ENCODE measurements at regions not wholly inside any gene's neighbourhood (a gene's known extent, or its start where the extent isn't known, plus 50 kb on each side); places are given as distances from the start of the nearest gene placed in this dataset.

DNA sequence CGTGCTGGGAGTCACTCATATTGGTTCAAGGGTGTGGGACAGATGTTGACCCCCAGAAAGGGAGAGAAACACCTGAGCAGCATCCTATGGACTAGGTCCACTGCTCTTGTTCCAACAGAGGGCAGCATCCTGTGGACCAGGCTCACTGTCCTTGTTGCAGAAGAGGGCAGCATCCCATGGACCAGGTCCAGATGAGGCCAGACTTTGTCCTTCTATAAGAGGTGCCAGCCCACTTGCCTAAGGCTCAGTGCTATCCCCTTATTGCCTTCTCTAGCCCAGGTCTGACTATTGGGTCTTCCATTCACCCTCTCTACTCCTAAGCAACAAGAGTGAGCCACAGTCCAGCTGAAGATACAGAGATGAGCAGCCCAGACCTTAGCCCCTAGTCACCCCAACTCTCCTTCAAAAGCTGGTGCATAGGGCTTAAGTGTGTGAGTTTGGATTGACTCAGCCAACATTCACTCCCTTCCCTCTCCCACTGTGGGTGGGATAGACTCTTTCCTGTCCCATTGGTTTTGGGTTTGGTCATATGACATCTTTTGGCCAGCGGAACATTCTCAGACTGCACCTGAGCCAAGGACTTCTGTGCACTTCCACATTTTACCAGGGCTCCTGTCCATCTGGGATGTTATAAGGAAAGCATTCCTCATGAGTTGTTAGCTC, 132.4 kb upstream of the GPC1 start:
- no peak for FAIRE-seq
- no peak overlapping the region for H3K27ac Mint-ChIP-seq (ENCODE audit: unreplicated experiment)
- Histone ChIP-seq H3K4me1 (ENCODE audit: insufficient read depth, low read length) (peaks cover 14% of the 10 kb centered on the region), H4K20me1 (ENCODE audit: insufficient read depth, low read length) (no peaks in the 10 kb centered on the region), H3K27ac (ENCODE audit: low read depth, low read length) (no peak overlapping the region), H2AFZ (ENCODE audit: low read depth, low read length) (no peak overlapping the region), H3K79me2 (ENCODE audit: insufficient read depth, low read length) (no peaks in the 10 kb centered on the region), H3K4me3 (ENCODE audit: insufficient read depth, low read depth, low read length) (no peak overlapping the region), H3K9ac (ENCODE audit: low read length) (no peak overlapping the region), H3K27me3 (ENCODE audit: insufficient read depth, low read length) (no peaks in the 10 kb centered on the region), H3K4me2 (ENCODE audit: low read length) (no peak overlapping the region), H3K36me3 (ENCODE audit: insufficient read depth, low read length) (no peaks in the 10 kb centered on the region), H3K9me3 (ENCODE audit: insufficient read depth, low read depth, low read length) (no peaks in the 10 kb centered on the region)
- no peak for DNase-seq (ENCODE audit: low read depth)
- H3K27me3 Mint-ChIP-seq (ENCODE audit: low read depth, unreplicated experiment): peaks cover 18% of the 10 kb centered on the region
- H3K9me3 Mint-ChIP-seq (ENCODE audit: unreplicated experiment): peaks cover 5% of the 10 kb centered on the region
- TF ChIP-seq, protein P1, sequence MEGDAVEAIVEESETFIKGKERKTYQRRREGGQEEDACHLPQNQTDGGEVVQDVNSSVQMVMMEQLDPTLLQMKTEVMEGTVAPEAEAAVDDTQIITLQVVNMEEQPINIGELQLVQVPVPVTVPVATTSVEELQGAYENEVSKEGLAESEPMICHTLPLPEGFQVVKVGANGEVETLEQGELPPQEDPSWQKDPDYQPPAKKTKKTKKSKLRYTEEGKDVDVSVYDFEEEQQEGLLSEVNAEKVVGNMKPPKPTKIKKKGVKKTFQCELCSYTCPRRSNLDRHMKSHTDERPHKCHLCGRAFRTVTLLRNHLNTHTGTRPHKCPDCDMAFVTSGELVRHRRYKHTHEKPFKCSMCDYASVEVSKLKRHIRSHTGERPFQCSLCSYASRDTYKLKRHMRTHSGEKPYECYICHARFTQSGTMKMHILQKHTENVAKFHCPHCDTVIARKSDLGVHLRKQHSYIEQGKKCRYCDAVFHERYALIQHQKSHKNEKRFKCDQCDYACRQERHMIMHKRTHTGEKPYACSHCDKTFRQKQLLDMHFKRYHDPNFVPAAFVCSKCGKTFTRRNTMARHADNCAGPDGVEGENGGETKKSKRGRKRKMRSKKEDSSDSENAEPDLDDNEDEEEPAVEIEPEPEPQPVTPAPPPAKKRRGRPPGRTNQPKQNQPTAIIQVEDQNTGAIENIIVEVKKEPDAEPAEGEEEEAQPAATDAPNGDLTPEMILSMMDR (IDR thresholded peaks at IDR 0.05; ENCODE audit: insufficient read depth, low read depth, low read length): no peak
- no peak for TF ChIP-seq EZH2 (IDR thresholded peaks at IDR 0.05; ENCODE audit: insufficient read depth, low read length)
- H3K4me3 Mint-ChIP-seq (ENCODE audit: unreplicated experiment): no peak overlapping the region
- H3K36me3 Mint-ChIP-seq (ENCODE audit: low read depth, unreplicated experiment): peaks cover 3% of the 10 kb centered on the region
- H3K4me1 Mint-ChIP-seq (ENCODE audit: low read depth, unreplicated experiment): peaks cover 11% of the 10 kb centered on the region

DNA sequence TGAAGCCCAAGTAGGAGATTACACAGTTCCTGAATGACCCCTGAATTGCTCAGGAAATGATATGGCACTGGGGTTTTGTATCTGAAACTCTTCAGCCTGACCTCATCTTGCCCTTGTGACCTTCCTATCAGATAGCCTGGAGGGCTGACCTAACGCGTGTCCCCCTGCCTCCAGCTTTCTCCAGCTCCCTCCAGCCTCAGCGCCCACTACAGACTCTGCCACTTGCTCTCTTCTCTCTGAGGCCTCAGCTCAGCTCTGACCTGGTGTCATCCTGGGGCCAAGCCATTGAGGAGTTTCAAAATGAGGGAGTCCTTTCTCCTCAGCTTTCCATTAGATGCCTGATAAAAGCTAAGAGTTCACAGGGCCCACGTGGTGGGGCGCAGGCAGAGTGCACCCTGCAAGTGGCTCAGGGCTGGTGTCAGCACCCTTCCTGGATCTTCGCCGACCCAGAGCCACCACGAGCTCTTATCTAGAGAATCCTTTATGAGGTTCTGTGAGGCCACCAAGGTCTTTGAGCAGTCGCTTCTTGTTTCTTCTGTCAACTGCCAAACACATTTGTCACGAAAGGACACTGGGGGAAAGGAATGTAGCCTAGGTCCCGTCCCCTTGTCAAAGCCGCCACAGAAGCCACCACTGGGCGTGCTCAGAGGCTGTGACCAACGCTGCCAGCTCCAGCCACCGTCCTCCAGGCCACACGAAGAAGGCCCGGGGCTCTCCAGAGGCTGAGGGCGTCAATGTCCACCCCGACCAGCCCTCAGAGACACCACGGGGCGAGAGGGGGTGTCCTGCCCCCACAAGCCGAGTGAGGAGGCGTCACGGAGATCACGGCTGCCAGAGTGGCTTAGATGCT, 131.3 kb upstream of the GPC1 start:
- peaks cover 18% of the 10 kb centered on the region for H3K27me3 Mint-ChIP-seq (ENCODE audit: low read depth, unreplicated experiment)
- FAIRE-seq: no peak
- no peaks in the 10 kb centered on the region for H3K27me3 ChIP-seq (ENCODE audit: insufficient read depth, low read length)

More for the DNA sequence above, 131.3 kb upstream of the GPC1 start:
- peaks cover 11% of the 10 kb centered on the region for H3K4me1 Mint-ChIP-seq (ENCODE audit: low read depth, unreplicated experiment)
- Histone ChIP-seq H3K36me3 (ENCODE audit: insufficient read depth, low read length) (no peaks in the 10 kb centered on the region), H3K79me2 (ENCODE audit: insufficient read depth, low read length) (no peaks in the 10 kb centered on the region), H3K9ac (ENCODE audit: low read length) (no peak overlapping the region), H3K27ac (ENCODE audit: low read depth, low read length) (no peak overlapping the region), H2AFZ (ENCODE audit: low read depth, low read length) (no peak overlapping the region), H3K4me2 (ENCODE audit: low read length) (no peak overlapping the region), H3K4me1 (ENCODE audit: insufficient read depth, low read length) (peaks cover 14% of the 10 kb centered on the region), H4K20me1 (ENCODE audit: insufficient read depth, low read length) (no peaks in the 10 kb centered on the region), H3K4me3 (ENCODE audit: insufficient read depth, low read depth, low read length) (no peak overlapping the region), H3K9me3 (ENCODE audit: insufficient read depth, low read depth, low read length) (no peaks in the 10 kb centered on the region)
- DNase-seq (ENCODE audit: low read depth): no peak
- peaks cover 5% of the 10 kb centered on the region for H3K9me3 Mint-ChIP-seq (ENCODE audit: unreplicated experiment)
- TF ChIP-seq, protein P1 (IDR thresholded peaks at IDR 0.05; ENCODE audit: insufficient read depth, low read depth, low read length): no peak
- no peak for TF ChIP-seq EZH2 (IDR thresholded peaks at IDR 0.05; ENCODE audit: insufficient read depth, low read length)
- H3K36me3 Mint-ChIP-seq (ENCODE audit: low read depth, unreplicated experiment): peaks cover 3% of the 10 kb centered on the region
- no peak overlapping the region for H3K4me3 Mint-ChIP-seq (ENCODE audit: unreplicated experiment)
- H3K27ac Mint-ChIP-seq (ENCODE audit: unreplicated experiment): no peak overlapping the region

Measured in astrocyte (in vitro differentiated cells and primary cell).